ENCODE measurements at regions not wholly inside any gene's neighbourhood (a gene's known extent, or its start where the extent isn't known, plus 50 kb on each side); places are given as distances from the start of the nearest gene placed in this dataset.

- Histone ChIP-seq H3K4me3 (no peak overlapping the region), H3K36me3 (ENCODE audit: control insufficient read depth in 4 of 4, insufficient read depth in 4 of 4, low read length in 4 of 4) (no peaks in the 10 kb centered on the region), H3K27ac (ENCODE audit: low read depth in 1 of 2, low read length in 1 of 2) (no peak overlapping the region), H3K9ac (ENCODE audit: insufficient read depth in 1 of 2, low read length in 2 of 2) (no peak overlapping the region), H3K9me3 (ENCODE audit: control insufficient read depth in 4 of 4, insufficient read depth in 3 of 4, low read length in 3 of 4) (peaks cover 0 to 1% (median 0%) of the 10 kb centered on the region in 4 donors), H3K4me1 (ENCODE audit: control insufficient read depth in 5 of 5, insufficient read depth in 5 of 5, low read length in 5 of 5) (peaks cover 0 to 5% (median 0%) of the 10 kb centered on the region in 5 donors), H3K27me3 (ENCODE audit: control insufficient read depth in 3 of 3, insufficient read depth in 3 of 3, low read length in 2 of 3) (no peaks in the 10 kb centered on the region)
- ATAC-seq (ENCODE audit: insufficient read depth, low FRiP score) (no peak), DNase-seq (peak in 2 of 3 donors; percentile 33 to 47)
- TF ChIP-seq, protein P1, sequence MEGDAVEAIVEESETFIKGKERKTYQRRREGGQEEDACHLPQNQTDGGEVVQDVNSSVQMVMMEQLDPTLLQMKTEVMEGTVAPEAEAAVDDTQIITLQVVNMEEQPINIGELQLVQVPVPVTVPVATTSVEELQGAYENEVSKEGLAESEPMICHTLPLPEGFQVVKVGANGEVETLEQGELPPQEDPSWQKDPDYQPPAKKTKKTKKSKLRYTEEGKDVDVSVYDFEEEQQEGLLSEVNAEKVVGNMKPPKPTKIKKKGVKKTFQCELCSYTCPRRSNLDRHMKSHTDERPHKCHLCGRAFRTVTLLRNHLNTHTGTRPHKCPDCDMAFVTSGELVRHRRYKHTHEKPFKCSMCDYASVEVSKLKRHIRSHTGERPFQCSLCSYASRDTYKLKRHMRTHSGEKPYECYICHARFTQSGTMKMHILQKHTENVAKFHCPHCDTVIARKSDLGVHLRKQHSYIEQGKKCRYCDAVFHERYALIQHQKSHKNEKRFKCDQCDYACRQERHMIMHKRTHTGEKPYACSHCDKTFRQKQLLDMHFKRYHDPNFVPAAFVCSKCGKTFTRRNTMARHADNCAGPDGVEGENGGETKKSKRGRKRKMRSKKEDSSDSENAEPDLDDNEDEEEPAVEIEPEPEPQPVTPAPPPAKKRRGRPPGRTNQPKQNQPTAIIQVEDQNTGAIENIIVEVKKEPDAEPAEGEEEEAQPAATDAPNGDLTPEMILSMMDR (IDR thresholded peaks at IDR 0.05; ENCODE audit: control extremely low read depth, extremely low read depth) = no peak
- 66 to 68% methylated on average over 2 of the region's 2 CpGs for WGBS, 2 donors
Observed at GRCh38 chr5:54902791-54903473, 82.5 kb downstream of the ESM1 start.

- peak; percentile 28 for ATAC-seq (ENCODE audit: insufficient read depth, low FRiP score)
- H3K9me3 ChIP-seq (ENCODE audit: control insufficient read depth in 4 of 4, insufficient read depth in 3 of 4, low read length in 3 of 4) = no peaks in the 10 kb centered on the region
- H3K27me3 ChIP-seq (ENCODE audit: control insufficient read depth in 3 of 3, insufficient read depth in 3 of 3, low read length in 2 of 3) = peaks cover 0 to 5% (median 3%) of the 10 kb centered on the region in 3 donors
- H3K4me1 ChIP-seq (ENCODE audit: control insufficient read depth in 5 of 5, insufficient read depth in 5 of 5, low read length in 5 of 5) = peaks cover 0 to 5% (median 0%) of the 10 kb centered on the region in 5 donors
- no peak overlapping the region for H3K9ac ChIP-seq (ENCODE audit: insufficient read depth in 1 of 2, low read length in 2 of 2)
- TF ChIP-seq, protein P1 (IDR thresholded peaks at IDR 0.05; ENCODE audit: control extremely low read depth, extremely low read depth) = no peak
- 56 to 64% methylated on average over 13 of the region's 13 CpGs for WGBS, 2 donors
- peak overlapping the region in 1 of 2 donors; percentile 20 for H3K27ac ChIP-seq (ENCODE audit: low read depth in 1 of 2, low read length in 1 of 2)
- peak in 1 of 3 donors; percentile 38 for DNase-seq
- H3K4me3 ChIP-seq = no peak overlapping the region
- no peaks in the 10 kb centered on the region for H3K36me3 ChIP-seq (ENCODE audit: control insufficient read depth in 4 of 4, insufficient read depth in 4 of 4, low read length in 4 of 4)
Observed at GRCh38 chr5:54900984-54901725, 84.2 kb downstream of the ESM1 start.

DNA sequence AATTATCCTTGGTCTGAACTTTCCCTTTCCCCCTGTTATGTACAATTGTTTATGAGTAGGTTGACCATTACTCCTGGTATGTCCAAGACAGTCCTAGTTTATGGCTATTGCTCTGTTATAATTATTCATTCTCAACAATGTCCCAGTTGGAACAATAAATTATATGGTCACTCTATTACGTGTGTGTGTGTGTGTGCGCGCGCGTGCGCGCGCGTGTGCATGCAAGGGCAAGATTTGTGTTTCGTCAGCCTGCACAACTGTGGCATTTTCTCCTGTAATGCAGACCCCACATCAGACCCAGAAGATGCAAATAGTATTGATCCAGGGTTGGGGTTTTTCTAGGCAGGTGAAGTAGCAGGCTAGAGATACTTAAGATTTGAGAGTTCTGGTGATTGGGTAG, 88.4 kb downstream of the ESM1 start:
- Histone ChIP-seq H3K27me3 (ENCODE audit: control insufficient read depth in 3 of 3, insufficient read depth in 3 of 3, low read length in 2 of 3) (peaks cover 0 to 5% (median 3%) of the 10 kb centered on the region in 3 donors), H3K9ac (ENCODE audit: insufficient read depth in 1 of 2, low read length in 2 of 2) (no peak overlapping the region), H3K36me3 (ENCODE audit: control insufficient read depth in 4 of 4, insufficient read depth in 4 of 4, low read length in 4 of 4) (no peaks in the 10 kb centered on the region), H3K4me1 (ENCODE audit: control insufficient read depth in 5 of 5, insufficient read depth in 5 of 5, low read length in 5 of 5) (no peaks in the 10 kb centered on the region), H3K9me3 (ENCODE audit: control insufficient read depth in 4 of 4, insufficient read depth in 3 of 4, low read length in 3 of 4) (no peaks in the 10 kb centered on the region), H3K4me3 (no peak overlapping the region), H3K27ac (ENCODE audit: low read depth in 1 of 2, low read length in 1 of 2) (no peak overlapping the region)
- no peak for DNase-seq
- WGBS, 2 donors = 98% methylated on average over 10 of the region's 10 CpGs
- no peak for ATAC-seq (ENCODE audit: insufficient read depth, low FRiP score)
- TF ChIP-seq, protein P1 (IDR thresholded peaks at IDR 0.05; ENCODE audit: control extremely low read depth, extremely low read depth) = no peak

Measured in lung (tissue), 11 donors.